KMS-11 (cell line): ENCODE measurements at regions not wholly inside any gene's neighbourhood (a gene's known extent, or its start where the extent isn't known, plus 50 kb on each side); places are given as distances from the start of the nearest gene placed in this dataset.

Source experiments
- H2AFZ ChIP-seq: fragments of 200-600 bp; sonication (generic); 2 replicates; pipeline ENCODE4 v1.6.1; 2016; ENCODE audit warnings: antibody characterized with exemption, mixed run types, low read depth
- H3K27ac ChIP-seq: fragments of 200-600 bp; sonication (generic); 2 replicates; pipeline ENCODE4 v1.6.1; 2016; ENCODE audit warnings: mild to moderate bottlenecking, mixed run types
- H3K27me3 ChIP-seq: fragments of 200-600 bp; sonication (generic); 2 replicates; pipeline ENCODE4 v1.6.1; 2017; ENCODE audit warnings: mild to moderate bottlenecking, low read depth, mixed run types, moderate library complexity; ENCODE audit not compliant: insufficient read depth
- H3K36me3 ChIP-seq: fragments of 200-600 bp; sonication (generic); 2 replicates; pipeline ENCODE4 v1.6.1; 2017; ENCODE audit warnings: mild to moderate bottlenecking, mixed run types; ENCODE audit not compliant: insufficient read depth
- H3K4me1 ChIP-seq: fragments of 200-600 bp; sonication (generic); 2 replicates; pipeline ENCODE4 v1.6.1; 2016; ENCODE audit warnings: mild to moderate bottlenecking, low read depth, mixed run types; ENCODE audit not compliant: poor library complexity, severe bottlenecking
- H3K4me2 ChIP-seq: fragments of 200-600 bp; sonication (generic); 2 replicates; pipeline ENCODE4 v1.7.0; 2016; ENCODE audit warnings: mild to moderate bottlenecking, mixed run types
- H3K4me3 ChIP-seq: fragments of 200-600 bp; sonication (generic); IDR thresholded peaks from 2 replicates; pipeline ENCODE4 v1.6.1; 2017; ENCODE audit warnings: low read depth, low read length, mixed read lengths; ENCODE audit not compliant: insufficient read depth
- H3K79me2 ChIP-seq: fragments of 200-600 bp; sonication (generic); 2 replicates; pipeline ENCODE4 v1.6.1; 2016; ENCODE audit warnings: low read depth, mixed run types; ENCODE audit not compliant: insufficient read depth
- H3K9ac ChIP-seq: fragments of 200-600 bp; sonication (generic); 2 replicates; pipeline ENCODE4 v1.6.1; 2016; ENCODE audit warnings: mild to moderate bottlenecking, mixed run types
- H4K20me1 ChIP-seq: fragments of 200-600 bp; sonication (generic); 2 replicates; pipeline ENCODE4 v1.6.1; 2016; ENCODE audit warnings: mild to moderate bottlenecking, mixed run types; ENCODE audit not compliant: insufficient read depth
- CTCF ChIP-seq: fragments of 200-600 bp; sonication (generic); conservative IDR thresholded peaks from 2 replicates; pipeline ENCODE4 v1.6.1; 2017; ENCODE audit warnings: low read depth, mild to moderate bottlenecking, antibody characterized with exemption, low read length, moderate library complexity, mixed read lengths

DNA sequence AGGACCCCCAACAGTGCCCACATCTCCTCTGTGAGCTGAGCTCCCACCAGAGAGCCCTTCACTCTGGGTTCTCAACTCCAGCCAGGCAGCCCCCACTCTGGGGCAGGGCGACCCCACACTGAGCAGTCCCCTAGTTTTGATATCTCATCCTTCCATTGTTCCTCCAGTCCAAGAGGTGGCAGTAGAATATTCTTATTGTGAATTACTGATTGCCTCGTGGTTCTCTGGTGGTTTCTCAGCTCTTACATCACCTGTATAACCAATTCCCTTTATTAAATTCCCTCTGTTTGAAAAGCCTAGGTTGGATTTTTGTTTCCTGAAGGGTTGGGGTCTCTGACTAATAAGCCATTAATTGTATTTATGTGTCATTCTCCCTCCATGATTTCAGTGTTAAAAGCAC lies 407.5 kb downstream of the SETD4 start:
- no peaks in the 10 kb centered on the region for H4K20me1 ChIP-seq
- no peaks in the 10 kb centered on the region for H3K36me3 ChIP-seq
- H3K27me3 ChIP-seq: no peaks in the 10 kb centered on the region
- TF ChIP-seq CTCF: no peak
- no peaks in the 10 kb centered on the region for H3K4me1 ChIP-seq
- H3K4me3 ChIP-seq: no peak overlapping the region
- no peaks in the 10 kb centered on the region for H3K79me2 ChIP-seq
- H2AFZ ChIP-seq: no peak overlapping the region
- H3K4me2 ChIP-seq: no peak overlapping the region
- H3K9ac ChIP-seq: no peak overlapping the region
- no peak overlapping the region for H3K27ac ChIP-seq

DNA sequence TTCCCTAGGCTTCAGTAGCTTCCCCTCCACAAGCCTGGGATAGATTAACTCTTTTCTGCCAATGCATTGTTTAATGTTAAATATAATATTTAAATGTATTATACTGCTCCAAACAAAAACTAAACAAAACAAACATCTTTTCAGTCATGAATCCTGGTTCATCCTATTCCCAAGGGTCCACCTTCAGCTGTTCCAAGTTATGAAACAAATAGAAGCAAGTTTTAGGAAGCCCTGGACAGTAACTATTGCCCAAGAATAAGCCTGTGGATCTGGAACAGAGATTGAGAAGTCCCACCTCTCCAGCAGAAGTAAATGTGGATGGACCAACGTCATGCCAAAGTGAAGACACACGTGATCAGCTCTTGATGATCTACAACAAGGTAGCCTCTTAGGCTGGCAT lies 408.1 kb downstream of the SETD4 start:
- no peaks in the 10 kb centered on the region for H3K79me2 ChIP-seq
- no peaks in the 10 kb centered on the region for H3K4me1 ChIP-seq
- H3K36me3 ChIP-seq: no peaks in the 10 kb centered on the region
- no peaks in the 10 kb centered on the region for H4K20me1 ChIP-seq
- no peak overlapping the region for H3K4me3 ChIP-seq
- H3K9ac ChIP-seq: no peak overlapping the region
- no peak overlapping the region for H2AFZ ChIP-seq
- no peak overlapping the region for H3K4me2 ChIP-seq
- no peak for TF ChIP-seq CTCF
- H3K27me3 ChIP-seq: no peaks in the 10 kb centered on the region
- H3K27ac ChIP-seq: no peak overlapping the region

DNA sequence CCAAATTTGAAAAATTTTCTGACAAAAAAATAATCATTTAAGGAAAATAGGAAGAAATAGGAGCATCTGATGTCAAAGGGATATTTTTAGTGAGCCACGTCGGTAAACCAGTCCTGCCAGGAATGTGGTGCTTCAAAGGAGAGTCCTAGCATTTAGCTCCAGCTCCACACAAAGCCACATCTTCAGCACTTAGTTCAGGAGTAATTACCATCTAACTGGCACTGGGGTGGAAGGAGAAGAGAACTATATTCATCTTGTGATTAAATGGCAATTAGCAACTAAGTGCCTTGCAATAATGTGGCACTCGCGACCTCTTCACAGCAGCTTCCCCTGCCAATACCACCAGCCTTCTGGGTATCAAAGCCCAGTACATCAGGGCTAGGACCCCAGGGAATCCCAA lies 409.1 kb downstream of the SETD4 start:
- Histone ChIP-seq H3K36me3 (no peaks in the 10 kb centered on the region), H3K27me3 (no peaks in the 10 kb centered on the region), H3K27ac (no peak overlapping the region), H3K4me3 (no peak overlapping the region), H3K9ac (no peak overlapping the region), H3K4me2 (no peak overlapping the region), H3K79me2 (no peaks in the 10 kb centered on the region), H4K20me1 (no peaks in the 10 kb centered on the region), H3K4me1 (no peaks in the 10 kb centered on the region), H2AFZ (no peak overlapping the region)
- no peak for TF ChIP-seq CTCF

GRCh38 chr21:35649186-35649585 lies 411.1 kb downstream of the SETD4 start:
- Histone ChIP-seq H3K36me3 (no peaks in the 10 kb centered on the region), H3K79me2 (no peaks in the 10 kb centered on the region), H3K27ac (no peak overlapping the region), H3K4me3 (no peak overlapping the region), H3K4me2 (no peak overlapping the region), H4K20me1 (no peaks in the 10 kb centered on the region), H3K4me1 (no peaks in the 10 kb centered on the region), H3K9ac (no peak overlapping the region), H3K27me3 (no peaks in the 10 kb centered on the region), H2AFZ (no peak overlapping the region)
- TF ChIP-seq CTCF: no peak

- TF ChIP-seq CTCF: no peak
- H3K4me3 ChIP-seq: no peak overlapping the region
- H2AFZ ChIP-seq: no peak overlapping the region
- H3K27ac ChIP-seq: no peak overlapping the region
- H3K4me1 ChIP-seq: no peaks in the 10 kb centered on the region
- no peaks in the 10 kb centered on the region for H3K36me3 ChIP-seq
- no peaks in the 10 kb centered on the region for H3K79me2 ChIP-seq
- H3K27me3 ChIP-seq: no peaks in the 10 kb centered on the region
- H4K20me1 ChIP-seq: no peaks in the 10 kb centered on the region
- H3K4me2 ChIP-seq: no peak overlapping the region
- H3K9ac ChIP-seq: no peak overlapping the region
Observed at GRCh38 chr21:35648512-35648911, 411.8 kb downstream of the SETD4 start.
